HG03159 (cell line): ENCODE measurements at regions not wholly inside any gene's neighbourhood (a gene's known extent, or its start where the extent isn't known, plus 50 kb on each side); places are given as distances from the start of the nearest gene placed in this dataset.

ENCODE experiments used
- ATAC-seq: cut with Tn5 transposase; IDR thresholded peaks from one replicate; pipeline ENCODE4 v1.9.1; 2021; ENCODE audit warnings: mild to moderate bottlenecking, moderate library complexity; ENCODE audit not compliant: unreplicated experiment

DNA sequence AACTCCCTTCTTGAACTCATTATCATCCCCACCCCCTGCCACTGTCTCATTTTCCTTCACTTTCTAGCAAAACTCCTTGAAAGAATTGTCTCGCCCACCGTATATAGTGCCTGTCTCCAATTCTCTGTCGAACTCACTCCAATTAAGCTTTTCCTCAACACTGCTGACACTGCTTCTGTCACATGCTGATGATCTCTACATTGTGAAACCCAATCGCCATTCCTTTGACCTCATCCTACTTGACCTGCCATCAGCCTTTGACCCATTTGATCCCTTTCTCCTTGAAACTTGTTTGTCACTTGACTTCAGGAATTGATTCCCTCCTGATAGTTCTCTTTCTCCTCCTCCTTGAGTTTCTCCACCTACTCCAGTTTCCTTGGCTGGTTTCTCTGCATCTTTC lies 54.8 kb downstream of the CCDC71L start:
- ATAC-seq = no peak

DNA sequence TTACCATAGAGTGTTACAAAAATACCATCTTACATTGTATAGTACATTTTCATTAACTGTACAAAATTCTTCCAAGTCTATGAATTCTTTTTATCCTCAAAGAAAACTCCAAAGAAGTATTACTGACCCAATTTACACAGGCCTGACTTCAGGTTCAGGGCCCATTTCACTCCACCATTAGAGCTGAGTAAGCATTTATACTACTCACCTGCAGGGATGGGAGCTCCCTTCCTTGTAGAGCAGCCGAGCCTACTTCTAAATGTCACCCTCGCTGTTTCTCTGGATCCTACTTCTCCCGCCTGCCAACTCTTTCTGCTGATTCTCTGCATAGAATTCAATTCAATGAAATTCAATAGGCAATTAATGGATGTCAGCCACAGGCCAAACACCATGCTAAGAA lies 56.0 kb downstream of the CCDC71L start:
- ATAC-seq = no peak

DNA sequence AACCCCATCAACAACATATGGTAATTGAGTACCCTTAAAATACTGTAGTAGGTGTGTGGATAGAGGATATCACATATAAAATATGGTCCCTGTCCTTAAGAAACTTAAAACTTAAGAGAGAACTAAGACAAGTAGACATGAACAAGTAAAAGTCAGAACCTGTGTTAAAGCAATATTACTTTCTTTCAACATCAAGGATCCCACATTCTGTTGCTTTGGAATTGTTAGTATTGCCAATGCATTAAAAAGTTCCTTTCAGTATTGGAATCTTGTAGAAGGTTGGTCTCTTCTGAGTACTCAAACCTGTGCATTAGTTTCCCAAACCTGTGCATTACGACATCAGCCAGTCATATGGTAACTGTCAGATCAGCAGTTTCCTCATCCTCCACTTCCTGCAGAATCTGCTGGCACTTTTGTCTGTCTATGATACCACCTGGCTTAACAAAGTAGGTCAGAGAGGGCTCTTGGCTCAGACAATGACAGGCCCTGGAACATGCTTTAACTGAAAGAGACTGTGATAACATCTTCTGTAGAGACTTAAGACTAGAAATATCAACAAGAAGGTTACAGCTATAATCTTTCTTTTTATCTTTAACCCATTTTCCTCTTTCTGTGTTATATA lies 56.5 kb downstream of the CCDC71L start:
- no peak for ATAC-seq

DNA sequence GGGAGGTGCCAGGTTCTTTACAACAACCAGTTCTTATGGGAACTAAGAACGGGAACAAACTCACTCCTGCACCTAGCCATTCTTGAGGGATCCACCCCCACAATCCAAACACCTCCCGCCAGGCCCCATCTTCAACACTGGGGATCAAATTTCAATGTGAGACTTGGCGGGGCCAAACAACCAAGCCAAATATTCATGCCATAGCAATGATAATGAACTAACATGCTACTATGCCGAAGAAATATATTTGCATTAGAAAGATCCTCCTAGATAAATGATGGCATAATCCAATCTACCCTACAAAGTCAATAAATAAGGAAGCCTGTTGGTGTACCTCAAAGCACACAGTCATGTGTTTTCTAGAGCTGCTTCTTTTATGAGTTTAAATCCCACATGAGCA lies 57.6 kb downstream of the CCDC71L start:
- ATAC-seq = no peak

DNA sequence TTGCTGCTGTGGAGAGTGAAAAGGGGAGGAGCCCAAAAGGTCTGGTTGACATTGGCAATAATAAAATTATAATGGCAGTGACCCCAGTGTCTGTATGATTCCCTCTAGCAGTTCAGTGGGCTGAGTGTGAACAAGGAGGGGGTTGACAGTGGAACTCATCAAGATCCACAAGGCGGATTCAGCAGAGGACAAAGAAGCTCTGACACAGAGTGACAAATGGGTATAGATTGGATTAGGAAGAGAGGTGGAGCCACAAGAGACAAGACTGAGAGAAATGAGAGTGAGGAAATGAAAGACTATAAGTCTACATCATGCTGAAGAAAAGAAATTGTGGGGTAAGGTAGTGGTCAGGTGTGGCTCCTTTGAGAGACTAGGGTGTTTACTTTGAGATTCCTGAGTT lies 58.9 kb downstream of the CCDC71L start:
- ATAC-seq = no peak

DNA sequence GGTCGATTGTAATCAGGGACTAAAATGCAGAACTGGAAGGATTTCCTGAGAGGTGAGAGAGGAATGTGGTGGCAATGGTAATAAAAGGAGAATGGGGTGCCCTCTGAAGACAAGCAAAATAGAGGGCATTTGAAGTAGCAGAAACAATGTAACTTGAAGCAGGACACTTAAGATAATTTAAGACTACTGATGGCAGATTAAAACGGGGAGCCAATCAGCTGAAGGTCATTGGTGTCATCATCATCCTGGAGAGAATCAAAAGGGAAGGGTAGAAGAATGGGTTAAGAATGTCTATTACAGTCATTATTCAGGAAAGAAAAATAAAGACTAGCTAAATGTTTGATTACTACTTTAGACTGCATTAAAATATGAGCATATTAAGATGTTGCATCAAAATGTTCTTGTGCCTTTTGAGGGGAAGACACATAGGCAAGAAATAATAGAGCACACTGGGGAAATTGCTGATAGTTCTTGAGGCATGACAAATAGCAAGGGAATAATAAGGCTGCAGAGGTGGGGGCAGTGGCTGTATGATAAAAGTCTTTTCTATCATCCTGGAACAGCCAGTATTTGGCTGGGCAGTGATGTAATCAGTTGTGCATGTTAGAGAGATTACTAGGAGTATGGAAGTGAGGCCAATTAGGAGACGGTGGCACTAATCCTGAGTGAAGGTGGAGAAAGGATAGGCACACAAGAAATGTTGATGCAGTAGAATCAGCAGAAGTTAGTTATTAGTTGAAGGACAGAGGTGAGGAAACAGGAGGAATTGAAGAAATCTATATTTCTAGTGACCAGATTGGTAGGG lies 60.2 kb downstream of the CCDC71L start:
- no peak for ATAC-seq

DNA sequence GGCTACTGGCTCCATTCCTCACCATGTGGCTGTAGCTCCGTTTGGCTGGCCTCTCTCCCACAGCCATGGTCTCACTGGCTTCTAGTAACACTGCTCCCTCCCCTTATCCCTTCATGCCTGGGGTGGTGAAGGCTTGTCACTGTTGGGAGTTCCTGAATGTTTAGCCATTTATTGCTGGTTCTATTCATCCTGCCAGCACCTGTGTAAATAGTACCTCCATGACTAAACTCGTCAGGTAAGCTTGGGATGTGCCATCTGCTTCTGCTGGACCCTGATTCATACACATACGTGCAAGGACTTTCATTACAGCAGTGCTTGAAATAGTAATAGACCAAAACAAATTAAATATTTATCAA lies 61.6 kb downstream of the CCDC71L start:
- no peak for ATAC-seq

DNA sequence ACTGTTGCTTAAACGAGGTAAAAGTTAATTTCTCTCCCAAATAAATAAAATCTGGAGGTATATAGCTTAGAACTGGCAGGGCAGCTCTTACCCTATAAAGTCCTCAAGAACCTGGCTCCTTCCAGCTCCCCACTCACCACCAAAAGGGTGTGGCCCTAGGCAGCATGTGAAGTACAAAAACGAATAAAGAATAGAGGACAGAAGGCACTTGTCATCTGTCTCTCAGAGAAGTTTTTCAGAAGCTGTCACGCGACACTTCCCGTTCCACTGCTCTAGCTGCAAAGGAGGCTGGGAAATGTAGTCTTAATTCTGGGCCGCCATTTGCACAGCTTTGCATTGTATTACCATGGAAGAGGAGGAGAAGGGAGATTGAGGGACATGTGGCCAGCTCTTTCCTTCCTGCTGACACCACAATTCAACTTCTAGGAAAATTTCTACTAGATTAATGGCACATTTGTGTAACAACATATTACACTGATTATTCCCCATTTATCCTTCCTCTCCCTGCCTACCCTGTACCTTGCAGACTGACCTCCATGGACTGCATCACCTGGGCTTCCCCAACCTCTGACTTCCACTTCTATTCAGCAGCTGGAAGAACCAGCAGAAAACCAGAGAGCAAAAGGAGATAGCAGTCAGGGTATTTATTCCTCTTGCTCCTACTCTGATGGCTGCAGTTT lies 62.2 kb downstream of the CCDC71L start:
- ATAC-seq = peak; percentile 100

DNA sequence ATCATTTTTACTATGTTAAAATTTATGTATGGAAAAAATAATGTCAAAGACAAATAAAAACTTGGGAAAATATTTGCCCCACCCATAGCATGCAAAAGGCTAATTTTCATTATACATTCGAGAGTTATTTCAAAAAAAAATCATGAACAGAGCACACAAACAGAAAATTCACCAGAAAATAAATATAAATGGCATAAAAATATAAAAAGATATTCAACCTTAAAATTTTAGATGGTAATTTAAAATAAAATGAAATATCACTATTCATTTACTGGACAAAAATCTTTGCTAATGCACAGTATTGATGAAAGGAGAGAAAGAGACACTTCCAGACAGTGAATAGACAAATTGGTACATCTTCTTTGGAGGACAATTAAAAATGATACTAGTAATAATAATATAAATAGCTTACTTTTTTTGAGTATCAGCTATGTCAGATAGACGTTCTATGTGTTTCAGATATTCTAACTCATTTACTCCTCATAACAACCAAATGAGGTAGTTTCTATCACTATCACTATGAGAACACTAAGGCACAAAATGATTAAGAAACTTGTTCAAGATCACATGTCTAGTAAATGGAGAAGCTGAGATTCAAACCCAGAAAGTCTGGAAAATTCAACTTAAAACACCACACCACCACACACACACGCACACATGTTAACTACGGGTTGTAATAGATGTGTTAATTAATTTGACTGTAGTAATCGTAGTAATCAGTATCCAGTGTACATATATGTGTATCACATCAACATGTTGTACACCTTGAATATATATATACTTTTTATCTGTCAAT lies 63.0 kb downstream of the CCDC71L start:
- no peak for ATAC-seq

DNA sequence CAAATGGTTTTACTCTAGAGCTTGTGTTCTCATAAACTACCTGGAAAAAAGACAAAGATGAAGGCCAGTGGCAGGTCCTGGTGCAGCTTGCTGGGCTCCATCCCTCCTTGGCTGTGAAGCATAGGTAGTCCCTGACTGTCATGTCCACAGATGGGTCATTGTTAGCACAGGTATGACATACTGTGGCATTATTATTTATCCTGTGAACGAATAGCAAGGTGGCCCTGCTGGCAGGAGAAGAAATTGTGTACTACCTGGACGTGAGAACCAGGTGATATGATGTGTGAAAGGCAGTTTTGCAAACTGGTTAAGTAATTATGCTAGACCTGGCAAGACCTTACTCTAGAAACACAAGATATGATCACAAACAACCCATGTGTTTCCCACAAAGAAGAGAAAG lies 63.9 kb downstream of the CCDC71L start:
- ATAC-seq = no peak

DNA sequence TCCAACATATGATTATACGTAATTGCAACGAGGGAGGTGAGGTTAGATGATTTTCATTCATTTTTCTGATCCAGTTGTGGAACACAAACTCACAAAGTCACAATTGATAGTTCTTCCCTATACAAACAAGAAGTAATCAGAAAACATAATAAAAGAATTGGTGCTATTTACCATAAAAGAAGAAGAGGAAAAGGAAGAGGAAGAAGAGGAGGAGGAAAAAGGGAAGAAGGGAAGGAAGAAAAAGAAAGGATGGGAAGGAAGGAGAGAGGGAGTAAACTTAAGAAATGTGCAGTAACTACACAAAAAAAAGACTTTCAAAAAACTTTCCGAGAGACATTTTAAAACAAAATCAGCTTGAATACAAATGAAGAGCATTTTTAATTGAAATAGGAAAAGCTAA lies 65.0 kb downstream of the CCDC71L start:
- no peak for ATAC-seq

DNA sequence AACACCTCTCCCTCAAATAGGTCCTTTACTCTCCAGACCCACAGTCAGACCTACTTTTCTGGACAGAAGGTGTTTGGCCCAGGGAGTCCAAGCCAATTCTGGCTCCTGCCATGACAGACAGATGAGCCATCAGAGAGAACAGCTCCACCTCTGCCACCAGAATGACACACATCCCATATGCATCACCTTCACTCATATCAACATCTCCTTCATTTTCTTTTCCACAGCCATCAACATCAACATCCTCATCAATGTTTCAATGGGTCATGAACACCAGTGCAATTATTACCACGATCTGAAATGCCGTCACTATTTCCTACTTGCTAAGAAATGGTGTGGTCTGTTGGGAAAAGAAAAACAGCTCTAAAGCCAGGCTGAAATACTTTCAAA lies 67.9 kb downstream of the CCDC71L start:
- no peak for ATAC-seq

DNA sequence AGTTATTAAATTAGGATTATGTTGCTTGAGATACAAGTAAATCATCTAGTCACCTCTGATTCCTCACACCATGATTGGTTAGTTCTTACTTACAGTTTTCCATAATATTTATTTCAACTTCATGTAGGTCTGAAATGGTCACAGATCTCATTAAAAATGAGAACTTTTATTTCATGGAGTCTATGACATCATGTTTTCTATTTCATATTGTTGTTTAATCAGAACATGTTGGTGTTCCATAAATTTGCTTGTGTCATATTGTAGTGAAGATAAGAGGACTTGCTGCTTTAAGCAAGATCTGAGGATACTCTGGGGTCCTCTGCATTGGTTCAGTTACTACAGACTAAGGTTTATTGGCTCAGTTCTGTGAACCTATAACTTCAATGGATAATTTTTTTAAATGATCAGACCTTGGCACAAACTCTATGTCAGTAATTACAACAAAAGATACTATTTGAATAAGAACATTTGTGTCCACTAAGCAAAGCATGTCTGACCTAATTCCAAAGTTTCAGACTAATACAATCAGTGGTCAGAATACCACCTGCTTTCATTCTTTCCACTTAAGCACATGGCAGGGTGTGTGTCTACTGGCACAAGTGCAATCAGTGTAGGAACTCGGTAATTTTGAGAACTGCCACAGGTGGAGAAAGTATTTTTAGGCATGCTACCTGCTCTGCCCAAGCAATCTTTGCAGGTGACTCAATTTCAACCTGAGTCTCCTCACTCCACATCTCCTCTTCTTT lies 68.5 kb downstream of the CCDC71L start:
- ATAC-seq = no peak

DNA sequence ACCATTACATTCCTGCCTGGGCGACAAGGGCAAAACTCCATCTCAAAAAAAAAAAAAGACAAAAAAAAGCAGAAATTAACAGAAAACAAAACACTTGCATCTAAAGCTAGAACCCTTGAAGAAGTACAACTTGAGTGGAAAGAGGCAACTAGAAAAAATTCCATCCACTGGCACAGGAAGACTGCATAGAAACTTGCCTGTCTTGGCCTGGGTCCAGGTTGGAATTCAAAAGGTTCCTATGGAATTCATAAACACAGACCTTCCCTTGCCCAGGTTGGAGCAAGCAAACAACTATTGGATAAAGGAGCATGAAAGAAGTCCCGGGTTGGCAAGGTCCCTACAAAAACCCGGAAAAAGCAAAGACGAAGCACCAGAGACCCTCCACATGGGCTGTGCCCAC lies 69.8 kb downstream of the CCDC71L start:
- ATAC-seq = no peak

DNA sequence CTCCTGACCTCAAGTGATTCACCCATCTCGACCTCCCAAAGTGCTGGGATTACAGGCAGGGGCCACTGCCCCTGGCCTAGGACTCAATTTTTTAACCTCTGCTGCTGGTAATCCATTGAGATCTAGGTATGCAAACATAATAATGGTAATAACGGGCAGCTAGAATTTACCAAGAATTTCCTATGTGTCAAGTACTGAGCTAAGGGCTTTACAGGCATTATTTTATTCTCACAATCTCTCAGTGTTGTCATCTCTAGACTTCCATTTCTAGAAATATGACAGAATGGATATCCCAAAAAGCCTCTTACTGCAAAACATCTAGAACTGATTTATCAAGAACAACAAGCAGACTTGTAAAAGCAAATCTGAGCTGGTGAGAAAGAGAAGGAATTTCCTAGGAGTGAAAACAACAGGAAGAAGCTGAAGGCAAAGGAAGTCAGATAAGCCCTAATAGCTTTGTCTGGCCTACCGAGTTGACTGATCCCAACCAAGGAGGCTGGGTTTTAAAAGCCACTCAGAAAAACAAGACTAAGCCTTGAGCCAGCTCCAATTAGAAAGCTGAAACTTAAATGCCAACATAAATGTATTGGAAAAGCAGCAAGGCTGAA lies 70.6 kb downstream of the CCDC71L start:
- ATAC-seq = no peak

DNA sequence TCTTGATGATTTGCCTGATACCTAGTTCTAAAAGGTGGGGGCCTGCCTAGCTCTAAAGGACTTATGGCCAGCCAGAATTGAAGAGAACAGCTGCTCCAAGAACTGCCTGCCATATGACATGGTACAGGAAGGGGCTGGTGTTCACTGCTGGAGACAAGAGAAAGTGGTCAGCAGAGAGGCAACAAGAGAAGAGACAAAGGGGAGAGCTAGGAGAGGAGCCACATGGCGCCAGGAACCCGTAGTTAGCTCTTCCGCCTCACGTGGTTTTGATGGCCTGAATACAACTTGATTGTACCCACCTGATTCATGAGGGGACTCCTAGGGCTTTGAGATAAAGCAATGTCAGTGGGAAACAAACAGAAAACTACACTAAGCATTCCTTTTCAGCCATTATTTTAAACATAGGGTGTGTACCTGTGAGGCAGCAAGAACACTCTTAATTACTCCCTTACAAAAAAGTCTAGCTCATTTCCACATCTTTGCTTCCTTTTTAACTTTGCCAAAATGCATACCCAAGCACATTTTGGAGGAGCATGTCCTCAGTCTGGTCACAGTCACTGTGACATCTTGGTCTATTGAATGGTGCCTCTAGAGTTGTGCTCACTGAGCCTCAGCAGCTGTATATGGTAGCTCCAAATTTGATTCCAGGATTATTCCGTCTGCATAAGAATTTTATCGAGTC lies 71.6 kb downstream of the CCDC71L start:
- no peak for ATAC-seq

DNA sequence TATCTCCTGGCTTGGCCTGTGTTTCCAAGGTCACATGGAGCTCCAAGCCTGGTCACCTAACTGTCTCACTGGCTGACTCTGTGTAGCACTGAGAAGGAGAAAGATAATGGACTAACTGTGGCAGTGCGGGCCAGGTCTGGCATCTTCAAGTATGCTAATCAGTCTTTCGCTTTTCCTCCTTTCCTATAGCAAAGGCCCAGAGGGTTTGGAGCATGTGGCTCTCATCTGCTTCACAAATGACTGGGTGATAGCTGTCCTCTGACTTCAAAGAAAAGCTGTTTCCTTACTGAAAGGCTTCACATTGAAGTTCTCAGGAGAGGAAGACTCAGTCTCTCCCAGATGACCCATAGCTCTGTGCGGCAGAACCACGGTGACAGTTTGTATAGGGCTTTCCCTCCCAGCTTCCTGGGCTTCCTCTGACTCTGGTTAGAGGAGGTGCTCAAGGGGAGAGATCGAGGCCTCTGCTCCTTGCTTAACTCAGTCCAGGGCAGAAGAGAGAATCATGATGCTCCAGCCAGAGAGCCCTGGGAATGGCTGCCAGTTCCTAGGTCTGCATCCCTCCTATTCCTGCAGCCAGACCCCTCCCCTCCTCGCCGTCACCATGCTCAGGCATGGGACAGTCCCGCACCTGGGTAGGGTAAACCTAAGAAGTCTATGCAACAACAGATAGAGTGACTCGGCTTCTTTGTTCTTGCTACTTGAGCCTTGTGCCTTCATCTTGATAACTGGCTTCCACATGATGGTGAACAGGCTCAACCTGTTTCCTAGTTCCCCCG lies 72.3 kb downstream of the CCDC71L start:
- no peak for ATAC-seq

DNA sequence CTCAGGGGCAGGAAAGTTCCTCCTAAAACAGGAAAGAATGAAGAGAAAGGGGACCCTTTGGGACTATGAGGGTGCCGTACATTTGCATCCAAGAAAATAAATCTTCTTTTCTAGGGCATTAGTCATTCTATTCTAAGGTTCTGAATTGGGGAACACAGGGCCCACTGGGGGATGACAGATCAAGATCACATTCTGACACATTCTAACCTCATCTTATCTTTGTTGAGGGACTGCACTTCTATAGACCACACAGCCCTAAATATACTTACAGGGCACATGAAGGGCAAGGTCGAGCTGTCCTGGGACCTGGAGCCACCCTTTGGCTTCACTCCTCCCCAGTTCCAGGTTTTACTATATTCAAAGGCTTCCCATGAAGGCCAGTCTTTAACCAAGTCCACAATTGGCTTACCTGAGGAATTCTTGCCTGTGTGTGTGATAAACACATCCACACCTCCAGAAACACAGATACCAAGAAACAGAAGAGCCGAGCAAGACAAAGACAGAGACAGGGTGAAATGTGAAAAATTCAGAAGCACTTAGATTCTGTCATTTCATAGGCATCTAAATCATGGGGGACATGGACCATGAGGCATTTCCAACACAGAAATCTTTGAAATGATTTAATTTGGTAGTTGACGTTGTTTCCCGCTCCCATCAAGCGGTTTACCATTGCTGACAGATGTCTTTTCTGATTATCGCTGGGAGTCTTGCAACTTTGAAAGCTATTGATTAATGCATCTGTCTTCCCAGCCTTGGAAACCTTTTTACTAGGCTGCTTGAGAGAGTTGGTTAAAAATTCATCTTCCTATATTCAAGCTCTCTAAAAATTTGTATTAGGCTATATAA lies 75.8 kb downstream of the CCDC71L start:
- ATAC-seq = no peak
